ENCODE measurements at regions not wholly inside any gene's neighbourhood (a gene's known extent, or its start where the extent isn't known, plus 50 kb on each side); places are given as distances from the start of the nearest gene placed in this dataset.

- BruUV-seq (replicated peaks): no TSS peak
- POLR2A ChIA-PET: no interaction called here
Observed at GRCh38 chr7:25877802-25878789, 273.9 kb upstream of the NFE2L3 start.

GRCh38 chr7:25879799-25880198 is 272.2 kb upstream of the NFE2L3 start:
- Histone ChIP-seq H3K9me3 (ENCODE audit: control insufficient read depth in 1 of 2, insufficient read depth in 1 of 2, low read depth in 1 of 2, low read length in 2 of 2) (no peaks in the 10 kb centered on the region), H2AFZ (ENCODE audit: low read depth, low read length, poor library complexity, severe bottlenecking) (no peak overlapping the region), H3K79me2 (ENCODE audit: insufficient read depth, low read length) (no peaks in the 10 kb centered on the region), H3K36me3 (ENCODE audit: control insufficient read depth in 1 of 2, insufficient read depth in 2 of 2, low read length in 2 of 2) (no peaks in the 10 kb centered on the region), H4K20me1 (ENCODE audit: insufficient read depth) (no peaks in the 10 kb centered on the region), H3K9me2 (ENCODE audit: insufficient read depth) (no peaks in the 10 kb centered on the region), H3K27me3 (ENCODE audit: insufficient read depth, low read length) (peaks cover 25% of the 10 kb centered on the region; the same call in 1 of the 2 replicates), H3K4me1 (ENCODE audit: control insufficient read depth in 1 of 2, insufficient read depth in 2 of 2, low read length in 2 of 2) (no peaks in the 10 kb centered on the region), H3K27ac (ENCODE audit: low read depth, low read length) (no peak overlapping the region), H3K4me3 (replicated peaks in 1 of 2; ENCODE audit: low read depth in 1 of 2, low read length in 2 of 2) (no peak overlapping the region), H3K9ac (ENCODE audit: low read length) (no peak overlapping the region), H3K4me2 (ENCODE audit: low read length) (no peak overlapping the region)
- DNase-seq (ENCODE audit: low read depth, low spot score) (no peak), ATAC-seq (no peak)
- no TSS peak for BruUV-seq (replicated peaks)
- intact Hi-C loops (cut with micrococcal nuclease): no loop called here
- ChIA-PET RAD21 (ENCODE audit: low non-redundant PET in 1 of 2, low total read pairs in 2 of 2, uncharacterized antibody in 2 of 2, unreplicated experiment in 2 of 2) (no interaction called here), POLR2A (no interaction called here), CTCF (no interaction called here)
- TF ChIP-seq TCF7L2 (IDR thresholded peaks at IDR 0.05; ENCODE audit: borderline replicate concordance, extremely low read depth, insufficient read depth, insufficient read length) (no peak), SIN3A (IDR thresholded peaks at IDR 0.05; ENCODE audit: low read depth) (no peak), ZFX (IDR thresholded peaks at IDR 0.05) (no peak), SRF (IDR thresholded peaks at IDR 0.05; ENCODE audit: low read depth) (no peak), POLR2AphosphoS5 (IDR thresholded peaks at IDR 0.05; ENCODE audit: low read depth, low read length) (no peak), ATF3 (IDR thresholded peaks at IDR 0.05) (no peak)
- TF ChIP-seq, protein P1, sequence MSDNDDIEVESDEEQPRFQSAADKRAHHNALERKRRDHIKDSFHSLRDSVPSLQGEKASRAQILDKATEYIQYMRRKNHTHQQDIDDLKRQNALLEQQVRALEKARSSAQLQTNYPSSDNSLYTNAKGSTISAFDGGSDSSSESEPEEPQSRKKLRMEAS (IDR thresholded peaks at IDR 0.05): no peak

More at GRCh38 chr7:25877802-25878789, 273.9 kb upstream of the NFE2L3 start:
- Histone ChIP-seq H3K79me2 (ENCODE audit: insufficient read depth, low read length) (no peaks in the 10 kb centered on the region), H3K4me3 (replicated peaks in 1 of 2; ENCODE audit: low read depth in 1 of 2, low read length in 2 of 2) (no peak overlapping the region), H3K27ac (ENCODE audit: low read depth, low read length) (no peak overlapping the region), H2AFZ (ENCODE audit: low read depth, low read length, poor library complexity, severe bottlenecking) (no peak overlapping the region), H3K9me2 (ENCODE audit: insufficient read depth) (no peaks in the 10 kb centered on the region), H3K36me3 (ENCODE audit: control insufficient read depth in 1 of 2, insufficient read depth in 2 of 2, low read length in 2 of 2) (no peaks in the 10 kb centered on the region), H3K4me2 (ENCODE audit: low read length) (no peak overlapping the region), H3K27me3 (ENCODE audit: insufficient read depth, low read length) (peaks cover 32% of the 10 kb centered on the region; the same call in 1 of the 2 replicates), H3K9ac (ENCODE audit: low read length) (no peak overlapping the region), H4K20me1 (ENCODE audit: insufficient read depth) (no peaks in the 10 kb centered on the region), H3K9me3 (ENCODE audit: control insufficient read depth in 1 of 2, insufficient read depth in 1 of 2, low read depth in 1 of 2, low read length in 2 of 2) (no peaks in the 10 kb centered on the region), H3K4me1 (ENCODE audit: control insufficient read depth in 1 of 2, insufficient read depth in 2 of 2, low read length in 2 of 2) (no peaks in the 10 kb centered on the region)
- DNase-seq (ENCODE audit: low read depth, low spot score) (no peak), ATAC-seq (no peak)
- ChIA-PET RAD21 (ENCODE audit: low non-redundant PET in 1 of 2, low total read pairs in 2 of 2, uncharacterized antibody in 2 of 2, unreplicated experiment in 2 of 2) (no interaction called here), CTCF (no interaction called here)
- TF ChIP-seq FOSL1 (IDR thresholded peaks at IDR 0.05; ENCODE audit: low read depth): no peak
- intact Hi-C loops (cut with micrococcal nuclease): no loop called here

All from HCT116 (cell line).